SK-N-SH (cell line): ENCODE measurements at regions not wholly inside any gene's neighbourhood (a gene's known extent, or its start where the extent isn't known, plus 50 kb on each side); places are given as distances from the start of the nearest gene placed in this dataset.

Experiments
- EP300 ChIP-seq, 2 experiments: IDR thresholded peaks; 2 replicates each; pipeline versions ENCODE4 v1.4.0 to v1.6.1; 2012; ENCODE audit warnings: borderline replicate concordance in 1 of 2, low read depth in 1 of 2, low read length in 1 of 2
- EZH2phosphoT487 ChIP-seq: fragments of 200-600 bp; sonication (generic); IDR thresholded peaks from 2 replicates; pipeline ENCODE4 v1.6.1; 2017; ENCODE audit warnings: low read depth, mixed run types, mild to moderate bottlenecking, antibody characterized with exemption, moderate library complexity, borderline replicate concordance
- JUND ChIP-seq: IDR thresholded peaks from 2 replicates; pipeline ENCODE4 v1.4.0; 2012
- MXI1 ChIP-seq: IDR thresholded peaks from 2 replicates; pipeline ENCODE4 v1.6.1; 2012; ENCODE audit warnings: mild to moderate bottlenecking, low read depth, low read length, improper control_type of control experiment
- POLR2AphosphoS5 ChIP-seq: IDR thresholded peaks from 2 replicates; pipeline ENCODE4 v1.6.1; 2012; ENCODE audit warnings: low read depth, low read length
- TEAD4 ChIP-seq: IDR thresholded peaks from 2 replicates; pipeline ENCODE4 v1.4.0; 2012; ENCODE audit warnings: mild to moderate bottlenecking, borderline replicate concordance; ENCODE audit not compliant: insufficient read depth
- TF ChIP-seq, protein P1 (sequence below): fragments of 200-600 bp; sonication (generic); IDR thresholded peaks from 2 replicates; pipeline ENCODE4 v1.6.1; 2017; ENCODE audit warnings: antibody characterized with exemption, mild to moderate bottlenecking, moderate library complexity
- TF ChIP-seq, protein P2 (sequence below): IDR thresholded peaks from 2 replicates; pipeline ENCODE4; 2012

DNA sequence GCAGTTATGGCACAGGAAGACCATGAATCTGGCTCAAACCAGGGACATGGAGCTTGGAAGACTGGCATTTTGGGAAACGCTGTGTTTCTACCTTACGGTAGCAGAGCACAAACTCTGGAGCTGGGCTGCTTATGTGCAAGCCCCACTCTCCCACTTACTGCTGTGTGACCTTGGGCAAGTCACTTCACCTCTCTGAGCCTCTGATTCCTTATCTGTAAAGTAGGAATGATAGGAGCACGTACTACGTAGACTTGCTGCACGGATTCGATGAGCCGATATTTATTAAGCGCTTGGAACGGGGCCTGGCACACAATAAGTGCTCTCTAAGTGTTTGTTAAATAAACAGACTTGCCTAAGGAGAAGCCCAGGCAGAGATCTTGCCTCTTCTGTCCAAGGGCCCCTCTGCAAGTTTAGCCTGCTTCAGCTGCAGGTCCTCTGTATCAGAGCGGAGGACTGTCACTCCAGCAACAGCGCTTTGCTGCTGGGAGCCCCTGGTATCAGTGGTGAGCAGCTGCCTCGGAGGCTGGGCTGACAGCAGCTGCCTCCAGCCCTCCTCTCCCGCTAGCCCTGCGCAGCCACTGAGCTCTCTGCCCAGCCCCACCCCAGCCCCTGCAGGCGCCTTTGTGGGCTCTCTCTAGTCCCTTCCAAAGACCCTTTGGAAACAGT is 96.9 kb upstream of the ANO1 start:
- TF ChIP-seq JUND, result no peak
- TF ChIP-seq EP300 (IDR thresholded peaks at IDR 0.05; ENCODE audit: borderline replicate concordance in 1 of 2, low read depth in 1 of 2, low read length in 1 of 2), result no peak
- TF ChIP-seq POLR2AphosphoS5, result no peak
- TF ChIP-seq, protein P1, sequence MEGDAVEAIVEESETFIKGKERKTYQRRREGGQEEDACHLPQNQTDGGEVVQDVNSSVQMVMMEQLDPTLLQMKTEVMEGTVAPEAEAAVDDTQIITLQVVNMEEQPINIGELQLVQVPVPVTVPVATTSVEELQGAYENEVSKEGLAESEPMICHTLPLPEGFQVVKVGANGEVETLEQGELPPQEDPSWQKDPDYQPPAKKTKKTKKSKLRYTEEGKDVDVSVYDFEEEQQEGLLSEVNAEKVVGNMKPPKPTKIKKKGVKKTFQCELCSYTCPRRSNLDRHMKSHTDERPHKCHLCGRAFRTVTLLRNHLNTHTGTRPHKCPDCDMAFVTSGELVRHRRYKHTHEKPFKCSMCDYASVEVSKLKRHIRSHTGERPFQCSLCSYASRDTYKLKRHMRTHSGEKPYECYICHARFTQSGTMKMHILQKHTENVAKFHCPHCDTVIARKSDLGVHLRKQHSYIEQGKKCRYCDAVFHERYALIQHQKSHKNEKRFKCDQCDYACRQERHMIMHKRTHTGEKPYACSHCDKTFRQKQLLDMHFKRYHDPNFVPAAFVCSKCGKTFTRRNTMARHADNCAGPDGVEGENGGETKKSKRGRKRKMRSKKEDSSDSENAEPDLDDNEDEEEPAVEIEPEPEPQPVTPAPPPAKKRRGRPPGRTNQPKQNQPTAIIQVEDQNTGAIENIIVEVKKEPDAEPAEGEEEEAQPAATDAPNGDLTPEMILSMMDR, result no peak
- no peak for TF ChIP-seq TEAD4
- TF ChIP-seq MXI1, result no peak
- TF ChIP-seq EZH2phosphoT487, result no peak
- TF ChIP-seq, protein P2, sequence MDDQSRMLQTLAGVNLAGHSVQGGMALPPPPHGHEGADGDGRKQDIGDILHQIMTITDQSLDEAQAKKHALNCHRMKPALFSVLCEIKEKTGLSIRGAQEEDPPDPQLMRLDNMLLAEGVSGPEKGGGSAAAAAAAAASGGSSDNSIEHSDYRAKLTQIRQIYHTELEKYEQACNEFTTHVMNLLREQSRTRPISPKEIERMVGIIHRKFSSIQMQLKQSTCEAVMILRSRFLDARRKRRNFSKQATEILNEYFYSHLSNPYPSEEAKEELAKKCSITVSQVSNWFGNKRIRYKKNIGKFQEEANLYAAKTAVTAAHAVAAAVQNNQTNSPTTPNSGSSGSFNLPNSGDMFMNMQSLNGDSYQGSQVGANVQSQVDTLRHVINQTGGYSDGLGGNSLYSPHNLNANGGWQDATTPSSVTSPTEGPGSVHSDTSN, result no peak
